Activated CD8-positive, alpha-beta memory T cell treated with anti-CD3 and anti-CD28 coated beads for 1 hour (primary cell): ENCODE measurements at regions not wholly inside any gene's neighbourhood (a gene's known extent, or its start where the extent isn't known, plus 50 kb on each side); places are given as distances from the start of the nearest gene placed in this dataset.
A peak's percentile ranks its signal among the peaks of the same experiment; 100 is the strongest.
"Not testable (repeated sequence)": the region's sequence is repeated elsewhere in the genome, so short reads cannot be mapped to it uniquely, and the experiment has no call there.

Experiments
- DNase-seq, 2 donors: peaks; one replicate each; pipeline ENCODE4 v3.0.0-alpha.2; 2020; ENCODE audit warnings: low read depth in 1 of 2; ENCODE audit errors: extremely low read depth in 1 of 2

DNA sequence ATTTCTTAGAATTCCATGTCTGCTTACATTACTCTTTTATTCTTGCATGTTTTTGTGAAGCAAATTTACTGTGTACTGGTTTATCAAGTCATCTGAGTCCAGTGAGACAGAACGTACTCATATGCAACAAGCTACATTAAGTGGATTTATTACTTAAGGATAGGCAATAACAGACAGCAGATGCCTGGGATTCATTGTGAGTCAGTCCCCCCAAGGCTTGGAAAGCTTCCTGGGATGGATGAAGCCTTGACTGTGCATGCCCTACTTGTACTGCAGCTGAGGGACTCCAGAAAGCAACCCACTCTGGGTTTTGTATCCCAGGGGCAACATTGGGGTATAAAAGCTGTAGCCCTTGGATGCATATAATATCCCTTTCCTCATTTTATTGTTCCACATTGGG lies 113.4 kb upstream of the RAB18 start:
- DNase-seq, result no peak

DNA sequence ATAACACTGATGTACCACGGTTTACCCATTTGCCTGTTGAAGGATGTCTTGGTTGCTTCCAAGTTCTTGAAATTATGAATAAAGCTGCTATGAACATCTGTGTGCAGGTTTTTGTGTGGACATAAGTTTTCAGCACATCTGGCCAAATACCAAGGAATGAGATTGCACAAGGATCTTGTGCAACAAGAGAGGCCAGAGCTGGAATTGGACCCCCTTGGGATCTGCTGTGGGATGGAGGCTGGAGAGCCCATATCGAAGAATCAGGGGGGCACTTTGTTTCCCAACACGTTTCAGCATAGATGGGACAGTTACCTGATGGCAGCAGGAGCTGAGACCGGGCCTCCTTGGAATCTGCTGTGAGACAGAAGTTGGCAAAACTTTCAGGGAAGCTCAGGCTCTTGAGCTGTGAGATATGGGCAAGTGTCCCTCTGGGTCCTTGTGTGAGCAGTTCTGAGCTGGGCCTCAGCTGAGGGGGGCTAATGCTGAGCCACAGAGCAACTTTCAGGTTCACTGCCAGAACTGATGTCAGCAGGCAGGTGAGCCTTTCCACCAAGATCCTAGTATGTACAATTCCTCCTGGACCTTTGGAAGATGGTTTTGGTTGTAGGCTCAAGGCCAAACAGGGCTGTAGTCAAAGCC lies 115.2 kb upstream of the RAB18 start:
- DNase-seq, result no peak

DNA sequence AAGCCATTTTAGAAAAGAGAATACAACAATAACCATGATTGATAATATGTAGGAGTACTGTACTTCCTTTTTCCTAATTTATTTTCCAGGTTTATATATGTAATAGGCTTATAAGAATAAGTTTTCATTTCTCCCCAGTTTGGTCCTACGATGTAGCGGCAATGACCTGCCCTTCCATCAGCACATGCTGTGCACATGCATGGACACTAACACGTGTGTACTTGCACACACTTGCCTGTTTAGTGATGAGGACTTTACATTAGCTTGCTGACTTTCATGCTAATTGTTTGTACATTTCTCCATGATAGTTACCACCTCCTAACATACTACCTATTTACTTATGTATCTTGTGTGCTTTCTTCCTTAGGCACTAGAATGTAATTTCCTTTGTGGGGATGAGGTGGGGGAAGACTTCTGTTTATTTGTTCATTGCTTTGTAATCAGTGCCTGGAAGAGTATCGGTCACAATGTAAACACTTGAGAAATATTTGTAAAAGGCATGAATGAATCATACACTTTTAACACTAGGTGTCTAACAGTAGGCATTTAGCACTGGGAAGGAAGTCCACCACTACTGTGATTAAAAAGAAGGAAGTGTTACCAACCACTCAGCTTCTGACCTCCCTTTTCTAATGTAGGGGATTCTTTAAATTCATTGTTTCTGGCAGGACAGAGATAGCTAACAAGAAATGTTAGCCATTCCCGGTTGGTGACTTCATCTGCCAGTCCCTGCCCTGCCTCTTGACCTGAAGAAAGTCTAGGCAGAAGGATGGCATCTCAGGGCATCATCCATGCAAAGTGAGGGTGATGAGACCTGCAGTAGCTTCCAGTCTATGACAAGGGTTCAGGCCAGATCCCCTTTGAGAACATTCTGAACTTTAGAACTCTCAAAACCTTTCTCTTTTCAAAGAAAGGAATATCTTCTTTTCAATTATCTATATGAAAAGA lies 120.2 kb upstream of the RAB18 start:
- DNase-seq, result no peak

DNA sequence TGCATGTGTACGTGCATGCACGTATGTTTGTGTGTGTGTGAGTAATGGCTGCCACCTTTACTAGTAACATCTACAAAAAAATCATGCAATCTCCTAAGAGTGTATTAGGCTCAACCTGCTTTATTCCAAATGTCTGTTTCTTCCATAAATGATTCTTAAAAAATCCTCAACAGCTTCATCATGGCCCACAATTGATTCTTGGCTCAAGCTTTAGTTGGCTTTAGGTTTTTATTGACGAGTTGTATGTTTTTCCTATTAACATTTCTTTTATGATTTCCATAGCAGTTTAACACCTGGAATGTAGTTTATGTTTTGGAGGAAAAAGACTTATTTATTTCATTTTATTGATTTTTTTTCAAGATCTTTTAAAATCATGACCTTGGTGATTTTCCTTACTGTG lies 121.9 kb upstream of the RAB18 start:
- DNase-seq, result no peak

DNA sequence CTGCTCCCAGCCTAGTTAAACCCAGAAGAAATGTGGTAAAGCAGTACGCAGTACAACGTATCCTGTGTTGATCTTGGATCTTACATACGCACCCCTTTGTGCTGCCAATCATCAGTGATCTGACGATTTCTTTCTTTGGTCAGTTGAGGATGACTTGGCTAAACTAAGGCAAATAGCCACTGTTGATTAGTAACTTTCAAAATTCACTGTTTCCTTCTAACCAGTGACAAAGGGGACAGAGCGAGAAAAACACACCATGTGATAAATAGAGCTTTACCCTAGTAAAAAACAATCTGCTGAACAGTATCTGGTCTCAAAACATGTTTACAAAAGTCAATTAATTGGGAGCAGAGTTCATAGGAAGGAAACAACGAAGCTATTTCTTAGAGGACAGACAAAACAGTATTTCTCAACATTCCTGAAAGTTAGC lies 123.2 kb upstream of the RAB18 start:
- DNase-seq, result no peak

DNA sequence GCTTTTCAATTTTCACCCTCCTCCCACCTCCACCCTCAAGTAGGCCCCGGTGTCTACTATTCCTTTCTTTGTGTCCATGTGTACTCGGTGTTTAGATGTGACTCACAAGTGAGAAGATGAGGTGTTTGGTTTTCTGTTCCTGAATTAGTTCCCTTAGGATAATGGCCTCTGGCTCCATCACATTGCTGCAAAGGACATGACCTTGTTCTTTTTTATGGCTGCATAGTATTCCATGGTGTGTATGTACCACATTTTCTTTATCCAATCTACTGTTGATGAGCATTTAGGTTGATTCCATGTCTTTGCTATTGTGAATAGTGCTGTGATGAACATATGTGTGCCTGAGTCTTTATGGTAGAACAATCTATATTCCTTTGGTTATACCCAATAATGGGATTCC lies 125.1 kb upstream of the RAB18 start:
- not testable (repeated sequence) for DNase-seq

DNA sequence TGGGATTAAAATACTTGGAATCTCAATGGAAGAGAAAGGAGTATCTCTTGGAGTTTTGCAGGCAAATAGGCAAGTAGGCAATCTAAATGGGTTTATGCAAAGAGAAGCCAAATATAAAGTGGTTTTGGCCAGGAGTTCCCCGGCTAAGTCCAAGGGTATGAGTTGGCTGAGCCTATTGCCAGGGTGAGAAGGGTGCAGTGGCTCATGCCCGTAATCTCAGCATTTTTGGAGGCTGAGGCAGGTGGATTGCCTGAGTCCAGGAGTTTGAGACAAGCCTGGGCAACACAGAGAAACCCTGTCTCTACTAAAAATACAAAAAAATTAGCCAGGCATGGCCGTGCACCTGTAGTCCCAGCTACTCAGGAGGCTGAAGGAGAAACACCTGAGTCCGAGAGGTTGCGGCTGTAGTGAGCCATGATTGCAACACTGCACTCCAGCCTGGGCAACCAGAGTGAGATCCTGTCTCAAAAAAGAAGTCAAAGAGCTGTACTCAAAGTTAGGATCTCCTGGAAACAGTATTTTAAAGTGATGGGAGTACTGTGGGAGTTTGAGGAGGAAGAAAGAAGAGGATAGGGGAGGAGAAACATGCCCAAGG lies 130.4 kb upstream of the RAB18 start:
- DNase-seq, result no peak

DNA sequence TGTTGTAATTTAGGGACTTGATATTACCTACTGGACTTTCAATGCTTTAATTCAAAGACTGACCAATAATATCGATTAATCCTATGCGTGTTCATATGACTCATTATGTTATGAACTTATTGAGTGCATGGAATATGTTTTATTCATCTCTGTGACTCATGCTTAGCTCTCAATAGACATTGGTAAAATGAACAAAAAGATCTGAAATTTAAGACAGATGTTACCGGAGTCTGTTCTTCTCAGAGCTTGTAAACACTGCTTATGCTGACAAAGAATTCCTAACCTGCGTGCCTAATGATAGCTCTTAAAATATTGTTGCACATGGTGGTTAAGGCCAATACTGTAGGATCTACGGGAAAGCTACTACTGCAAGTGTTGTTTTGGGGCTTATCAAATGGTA lies 131.5 kb upstream of the ACBD5 start:
- DNase-seq, result no peak

DNA sequence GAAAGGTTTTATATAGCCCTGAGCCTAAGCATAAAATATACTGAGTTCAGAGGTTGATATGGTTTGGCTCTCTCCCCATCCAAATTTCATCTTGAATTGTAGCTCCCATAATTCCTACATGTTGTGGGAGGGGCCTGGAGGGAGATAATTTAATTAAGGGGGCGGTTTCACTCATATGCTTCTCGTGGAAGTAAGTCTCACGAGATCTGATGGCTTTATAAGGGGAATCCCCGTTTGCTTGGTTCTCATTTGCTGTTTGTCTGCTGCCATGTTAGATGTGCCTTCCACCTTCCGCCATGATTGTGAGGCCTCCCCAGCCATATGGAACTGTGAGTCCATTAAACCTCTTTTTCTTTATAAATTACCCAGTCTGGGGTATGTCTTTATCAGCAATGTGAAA lies 130.8 kb upstream of the ACBD5 start:
- DNase-seq, result not testable (repeated sequence)

DNA sequence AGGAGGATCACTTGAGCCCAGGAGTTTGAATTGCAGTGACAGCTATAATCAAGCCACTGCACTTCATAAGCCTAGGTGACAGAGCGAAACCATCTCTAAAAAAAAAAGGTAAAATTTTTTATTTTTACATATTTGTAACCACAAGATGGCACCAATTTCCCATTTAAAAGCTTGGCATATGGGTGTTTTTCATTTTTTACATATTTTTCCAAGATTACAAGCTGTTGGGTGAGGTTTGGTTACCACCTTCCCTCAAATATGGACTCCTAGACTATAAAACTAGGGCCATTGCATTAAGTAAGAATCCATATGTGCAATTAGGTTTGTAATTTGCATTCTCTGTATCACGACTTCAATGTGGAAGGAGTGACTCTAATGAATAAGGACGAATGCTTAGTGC lies 129.3 kb upstream of the ACBD5 start:
- DNase-seq, result no peak

DNA sequence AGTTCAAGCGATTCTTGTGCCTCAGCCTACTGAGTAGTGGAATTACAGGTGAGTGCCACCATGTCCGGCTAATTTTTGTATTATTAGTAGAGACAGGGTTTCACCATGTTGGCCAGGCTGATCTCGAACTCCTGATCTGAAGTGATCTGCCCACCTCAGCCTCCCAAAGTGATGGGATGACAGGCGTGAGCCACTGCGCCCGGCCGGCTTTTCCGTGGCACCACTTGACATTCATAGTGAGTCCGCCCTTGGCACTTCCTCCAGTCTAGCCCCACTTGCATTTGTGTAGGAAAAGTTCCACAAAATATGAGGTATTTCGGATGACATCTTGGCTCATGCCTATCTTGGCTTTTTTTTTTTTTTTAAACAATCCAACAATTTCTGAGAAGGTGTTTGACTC lies 128.1 kb upstream of the ACBD5 start:
- DNase-seq, result no peak

DNA sequence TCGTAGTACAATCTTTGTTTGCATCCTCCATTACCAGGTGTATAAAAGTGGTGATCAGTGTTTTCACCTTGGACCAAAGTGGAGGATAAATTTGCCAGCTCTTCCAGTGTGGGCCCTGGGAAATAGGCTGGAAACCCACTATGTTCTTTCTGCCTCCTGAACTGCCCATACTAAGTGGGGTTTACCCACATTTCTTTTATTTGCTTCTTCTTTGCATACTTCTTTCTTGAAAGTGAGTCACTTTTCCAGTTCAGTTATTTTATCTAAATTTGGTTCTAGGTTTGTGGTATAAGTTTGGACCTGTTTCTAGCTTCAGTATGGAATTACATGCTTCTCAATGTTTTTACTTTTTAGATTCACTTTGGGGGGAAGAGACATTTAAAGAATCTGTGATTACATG lies 126.2 kb upstream of the ACBD5 start:
- DNase-seq, result no peak

DNA sequence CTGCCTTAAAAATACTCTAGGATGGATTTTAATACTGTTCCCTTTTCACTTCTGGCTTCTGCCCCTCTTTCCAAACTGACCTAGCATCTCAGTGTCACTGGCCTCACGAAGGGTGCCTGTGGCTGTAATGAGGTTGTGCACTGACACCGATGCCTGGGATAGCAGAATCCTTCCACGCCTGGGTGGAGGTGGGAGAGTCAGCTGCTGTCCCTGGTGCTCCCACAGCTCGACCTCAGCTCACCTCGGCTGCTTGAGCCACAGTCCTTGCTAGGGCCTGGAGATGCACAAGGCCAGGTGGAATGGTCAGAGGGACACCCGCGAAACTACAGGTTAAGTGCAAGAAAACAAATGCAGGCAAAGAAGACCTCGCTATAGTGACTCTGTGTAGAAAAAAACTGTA lies 123.4 kb upstream of the ACBD5 start:
- DNase-seq, result no peak

DNA sequence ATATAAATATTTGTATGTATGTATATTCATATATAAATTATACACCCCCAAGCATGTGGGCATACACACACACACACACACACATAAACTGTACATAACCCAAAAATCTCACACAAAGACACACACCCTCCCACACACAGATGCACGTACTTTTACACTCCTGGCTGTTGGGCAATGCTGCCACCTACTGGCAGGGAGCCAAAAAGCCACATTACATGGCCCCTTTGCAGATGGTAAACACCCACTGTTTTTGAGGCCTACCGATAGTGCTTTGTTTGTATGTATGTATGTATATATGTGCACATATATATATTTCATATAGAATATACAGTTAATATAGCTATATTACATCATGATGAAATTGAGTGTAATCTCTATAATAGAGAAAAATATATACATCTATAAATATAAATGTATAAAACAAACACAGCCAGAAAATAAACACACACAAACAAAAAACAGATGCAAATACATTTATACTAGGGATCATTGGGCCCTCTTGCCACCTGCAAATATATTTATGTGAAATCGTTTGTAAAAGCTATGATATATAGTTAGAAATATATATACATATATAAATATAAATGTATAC lies 120.1 kb upstream of the ACBD5 start:
- peak; percentile 60 to 72 for DNase-seq

DNA sequence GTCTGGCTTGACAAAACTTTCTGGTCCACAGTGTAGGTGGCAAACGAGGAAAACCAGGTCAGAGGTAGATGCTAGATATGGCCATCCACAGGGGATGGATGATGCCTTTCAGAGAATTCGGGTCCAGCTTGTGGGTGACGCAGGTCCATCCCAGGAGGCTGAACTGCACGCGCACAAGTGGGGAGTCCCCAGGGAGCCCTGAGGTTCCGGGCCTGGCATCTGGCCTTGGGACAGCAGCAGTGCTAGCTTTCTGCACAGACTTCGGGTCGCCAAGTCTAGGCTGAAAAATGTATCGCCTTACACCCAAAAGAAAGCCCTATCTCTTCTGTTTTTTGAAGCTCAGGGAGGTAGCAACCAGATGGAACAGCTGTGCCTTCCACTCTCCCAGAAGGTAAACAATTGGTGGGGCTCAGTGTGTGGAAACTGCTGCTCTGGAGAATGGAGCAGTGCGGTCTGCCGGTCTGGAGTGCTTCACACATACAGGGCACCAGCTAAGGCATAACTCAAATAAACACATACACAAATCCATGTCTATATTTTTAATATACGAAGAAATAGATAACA lies 119.3 kb upstream of the ACBD5 start:
- no peak for DNase-seq

DNA sequence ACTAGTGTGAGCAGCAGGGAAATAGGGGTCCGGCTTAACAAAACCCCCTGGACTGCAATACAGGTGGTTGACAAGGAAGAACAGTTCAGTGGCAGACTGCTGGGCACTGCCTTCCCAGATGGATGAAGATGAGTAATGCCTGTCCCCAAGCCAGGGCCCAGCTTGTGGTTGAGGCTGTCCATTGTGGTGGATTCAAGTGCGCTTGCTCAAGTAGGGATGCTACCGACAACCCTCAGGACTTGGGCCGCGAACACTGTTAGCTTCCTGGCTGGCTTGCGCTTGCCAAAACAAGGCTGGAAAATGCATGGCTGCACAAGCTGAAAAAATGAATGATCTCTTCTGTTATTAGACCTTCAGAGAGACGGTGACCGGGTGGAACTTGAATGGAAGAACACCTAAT lies 116.1 kb upstream of the ACBD5 start:
- no peak for DNase-seq

DNA sequence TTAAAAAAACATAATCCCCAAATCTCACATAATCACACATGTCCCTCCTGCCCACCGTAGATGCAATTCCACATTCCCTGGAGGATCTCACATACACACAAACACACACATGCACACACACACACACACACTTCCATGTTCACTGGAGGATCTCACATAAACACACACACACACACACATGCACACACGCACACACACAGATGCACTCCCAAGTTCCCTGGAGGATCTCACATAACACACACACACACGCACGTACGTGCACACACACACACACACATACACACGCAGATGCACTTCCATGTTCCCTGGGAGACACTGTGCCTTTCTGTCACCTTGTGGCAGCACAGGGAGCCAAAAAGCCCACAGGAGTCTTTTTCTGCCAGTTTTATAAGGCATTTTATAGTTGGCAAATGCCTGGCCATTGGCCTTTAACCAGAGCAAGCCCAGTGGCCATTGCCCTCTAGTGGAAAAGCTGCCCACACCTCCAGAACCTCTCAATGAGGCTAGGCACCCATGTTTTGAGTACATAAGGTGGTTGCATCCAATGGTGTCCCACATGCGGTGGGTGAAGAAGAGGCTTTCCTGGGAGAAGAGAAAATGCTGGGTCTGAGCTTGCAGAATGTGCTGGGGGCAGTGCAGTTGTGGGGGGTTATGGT lies 115.4 kb upstream of the ACBD5 start:
- no peak for DNase-seq

DNA sequence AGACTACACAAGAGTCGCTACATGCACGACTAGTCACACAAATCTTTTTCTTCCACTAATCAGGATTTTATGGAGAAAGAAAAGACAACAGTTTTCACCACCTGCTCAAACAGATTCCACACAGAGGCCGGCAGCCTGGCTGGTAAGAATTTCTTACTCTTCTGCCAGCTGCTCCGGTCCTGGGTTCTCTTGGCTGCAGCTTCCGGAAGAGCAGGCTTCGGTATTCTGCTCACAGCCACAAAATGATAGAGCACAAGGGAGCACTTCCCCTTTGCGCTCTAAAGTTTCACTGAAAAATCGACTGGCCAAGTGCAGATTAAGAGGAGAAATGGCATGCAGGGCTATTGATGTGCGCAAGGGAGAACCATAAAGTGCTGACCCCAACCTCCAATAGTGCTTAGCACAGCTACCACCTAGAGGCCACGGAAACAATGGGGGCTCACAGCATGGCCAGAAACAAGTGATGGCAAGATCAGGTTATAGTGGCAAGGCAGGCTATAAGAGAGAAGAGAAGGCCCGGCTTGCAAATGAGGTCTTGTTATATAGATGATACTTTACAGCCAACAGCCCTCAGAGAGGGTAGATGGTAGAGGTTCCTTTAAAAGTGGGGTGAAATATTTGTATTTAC lies 114.2 kb upstream of the ACBD5 start:
- DNase-seq, result not testable (repeated sequence)

DNA sequence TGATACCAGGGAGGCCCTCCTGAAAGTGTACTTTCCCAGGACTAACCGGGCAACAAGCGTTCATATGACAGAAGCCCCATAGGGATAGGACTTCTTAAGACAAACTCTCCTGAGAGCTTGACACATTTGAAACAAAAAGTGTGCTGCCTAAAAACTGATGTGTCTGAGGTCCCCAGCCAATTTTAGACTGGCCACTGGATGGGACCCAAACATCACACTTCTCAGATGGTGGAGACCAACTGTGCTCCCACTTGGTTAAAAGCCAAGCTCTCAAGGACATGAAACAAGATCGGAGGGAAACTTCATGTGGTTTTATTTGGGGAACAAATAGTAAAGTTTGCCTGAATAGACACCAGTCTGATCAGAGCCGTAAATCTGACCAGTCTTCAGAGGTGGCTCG lies 113.5 kb upstream of the ACBD5 start:
- DNase-seq, result not testable (repeated sequence)

DNA sequence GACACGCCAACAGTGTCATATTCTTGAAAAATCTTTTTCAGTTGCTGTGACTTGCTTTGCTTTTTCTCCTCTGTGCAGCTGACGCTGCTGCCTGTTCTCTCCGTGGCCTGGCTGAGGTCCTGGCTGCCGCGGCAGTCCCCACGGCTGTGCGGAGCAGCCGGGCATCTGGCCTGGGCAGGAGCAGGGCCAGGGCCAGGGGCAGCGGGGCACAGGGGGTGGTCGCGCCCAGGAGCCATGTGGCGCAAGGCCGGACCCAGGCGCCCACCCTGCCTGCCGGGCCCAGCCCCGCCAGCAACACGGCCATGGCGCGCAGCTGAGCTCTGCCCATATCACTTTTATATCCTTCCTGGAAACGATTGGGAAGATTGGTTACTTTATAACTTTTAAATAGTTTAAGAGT lies 109.4 kb upstream of the ACBD5 start:
- no peak for DNase-seq
